Dendritic cell treated with granulocyte-macrophage colony-stimulating factor and Interleukin-4, amounts not matched to agents 40 ng/mL and 50 ng/mL, for 4 days (primary cell): ENCODE measurements at regions not wholly inside any gene's neighbourhood (a gene's known extent, or its start where the extent isn't known, plus 50 kb on each side); places are given as distances from the start of the nearest gene placed in this dataset.

Experiments
- H3K27ac Mint-ChIP-seq: one replicate; pipeline ENCODE4 v1.8.0; 2022; ENCODE audit warnings: mild to moderate bottlenecking, mixed read lengths
- H3K27me3 Mint-ChIP-seq: one replicate; pipeline ENCODE4 v1.8.0; 2022; ENCODE audit warnings: mild to moderate bottlenecking, mixed read lengths
- H3K36me3 Mint-ChIP-seq: one replicate; pipeline ENCODE4 v1.8.0; 2022; ENCODE audit warnings: low read depth, mixed read lengths
- H3K4me1 Mint-ChIP-seq: one replicate; pipeline ENCODE4 v1.8.0; 2022; ENCODE audit warnings: low read depth, mixed read lengths
- H3K4me3 Mint-ChIP-seq: one replicate; pipeline ENCODE4 v1.8.0; 2022; ENCODE audit warnings: mild to moderate bottlenecking, moderate library complexity, mixed read lengths
- H3K9me3 Mint-ChIP-seq: one replicate; pipeline ENCODE4 v1.8.0; 2022; ENCODE audit warnings: mixed read lengths
- intact Hi-C: fragments of 100-400 bp; cut with micrococcal nuclease; formaldehyde crosslinking; loops from one replicate; pipeline ENCODE4 v1.15.0; 2022

- H3K27ac Mint-ChIP-seq = no peak overlapping the region
- peaks cover 10% of the 10 kb centered on the region for H3K27me3 Mint-ChIP-seq
- no peaks in the 10 kb centered on the region for H3K9me3 Mint-ChIP-seq
- no peaks in the 10 kb centered on the region for H3K4me1 Mint-ChIP-seq
- no peak overlapping the region for H3K4me3 Mint-ChIP-seq
- no peaks in the 10 kb centered on the region for H3K36me3 Mint-ChIP-seq
- intact Hi-C loops = no loop called here
These were observed 97.5 kb upstream of the KCNJ6 start for GRCh38 chr21:38013741-38014140.

GRCh38 chr21:38014298-38014697 lies 98.0 kb upstream of the KCNJ6 start:
- H3K4me1 Mint-ChIP-seq = no peaks in the 10 kb centered on the region
- peaks cover 6% of the 10 kb centered on the region for H3K27me3 Mint-ChIP-seq
- intact Hi-C loops = no loop called here
- no peaks in the 10 kb centered on the region for H3K9me3 Mint-ChIP-seq
- no peak overlapping the region for H3K27ac Mint-ChIP-seq
- no peak overlapping the region for H3K4me3 Mint-ChIP-seq
- no peaks in the 10 kb centered on the region for H3K36me3 Mint-ChIP-seq

GRCh38 chr21:38027901-38028498 lies 111.7 kb upstream of the KCNJ6 start:
- intact Hi-C loops = no loop called here
- no peaks in the 10 kb centered on the region for H3K9me3 Mint-ChIP-seq
- peaks cover 6% of the 10 kb centered on the region for H3K4me1 Mint-ChIP-seq
- no peaks in the 10 kb centered on the region for H3K36me3 Mint-ChIP-seq
- peaks cover 5% of the 10 kb centered on the region for H3K27me3 Mint-ChIP-seq
- no peak overlapping the region for H3K27ac Mint-ChIP-seq
- H3K4me3 Mint-ChIP-seq = no peak overlapping the region

GRCh38 chr21:38032082-38032801 lies 116.0 kb upstream of the KCNJ6 start:
- H3K27ac Mint-ChIP-seq = no peak overlapping the region
- H3K9me3 Mint-ChIP-seq = no peaks in the 10 kb centered on the region
- H3K27me3 Mint-ChIP-seq = peaks cover 9% of the 10 kb centered on the region
- no peak overlapping the region for H3K4me3 Mint-ChIP-seq
- H3K36me3 Mint-ChIP-seq = no peaks in the 10 kb centered on the region
- H3K4me1 Mint-ChIP-seq = peaks cover 6% of the 10 kb centered on the region
- intact Hi-C loops = no loop called here

GRCh38 chr21:38036016-38036415 lies 119.8 kb upstream of the KCNJ6 start:
- Mint-ChIP-seq H3K27me3 (peaks cover 8% of the 10 kb centered on the region), H3K9me3 (no peaks in the 10 kb centered on the region), H3K4me1 (peaks cover 6% of the 10 kb centered on the region), H3K4me3 (no peak overlapping the region), H3K36me3 (no peaks in the 10 kb centered on the region), H3K27ac (no peak overlapping the region)
- intact Hi-C loops = no loop called here

GRCh38 chr21:38037416-38037815 lies 121.2 kb upstream of the KCNJ6 start:
- intact Hi-C loops = no loop called here
- Mint-ChIP-seq H3K27ac (no peak overlapping the region), H3K36me3 (no peaks in the 10 kb centered on the region), H3K4me3 (no peak overlapping the region), H3K4me1 (peaks cover 2% of the 10 kb centered on the region), H3K9me3 (no peaks in the 10 kb centered on the region), H3K27me3 (peaks cover 8% of the 10 kb centered on the region)

- H3K27ac Mint-ChIP-seq = no peak overlapping the region
- no peaks in the 10 kb centered on the region for H3K9me3 Mint-ChIP-seq
- intact Hi-C loops = no loop called here
- H3K4me1 Mint-ChIP-seq = no peaks in the 10 kb centered on the region
- no peak overlapping the region for H3K4me3 Mint-ChIP-seq
- H3K27me3 Mint-ChIP-seq = peaks cover 6% of the 10 kb centered on the region
- H3K36me3 Mint-ChIP-seq = no peaks in the 10 kb centered on the region
These were observed 123.1 kb upstream of the KCNJ6 start for GRCh38 chr21:38039369-38039768.

- Mint-ChIP-seq H3K4me3 (no peak overlapping the region), H3K27ac (no peak overlapping the region), H3K4me1 (no peaks in the 10 kb centered on the region), H3K36me3 (no peaks in the 10 kb centered on the region), H3K9me3 (no peaks in the 10 kb centered on the region), H3K27me3 (peaks cover 6% of the 10 kb centered on the region)
- intact Hi-C loops = no loop called here
These were observed 123.6 kb upstream of the KCNJ6 start for GRCh38 chr21:38039841-38040240.

- H3K27me3 Mint-ChIP-seq = peaks cover 3% of the 10 kb centered on the region
- intact Hi-C loops = no loop called here
- no peaks in the 10 kb centered on the region for H3K36me3 Mint-ChIP-seq
- H3K9me3 Mint-ChIP-seq = no peaks in the 10 kb centered on the region
- H3K4me1 Mint-ChIP-seq = no peaks in the 10 kb centered on the region
- H3K4me3 Mint-ChIP-seq = no peak overlapping the region
- no peak overlapping the region for H3K27ac Mint-ChIP-seq
These were observed 125.2 kb upstream of the KCNJ6 start for GRCh38 chr21:38041493-38041892.

GRCh38 chr21:38042246-38042645 lies 126.0 kb upstream of the KCNJ6 start:
- Mint-ChIP-seq H3K4me1 (no peaks in the 10 kb centered on the region), H3K36me3 (no peaks in the 10 kb centered on the region), H3K9me3 (no peaks in the 10 kb centered on the region), H3K27ac (no peak overlapping the region), H3K4me3 (no peak overlapping the region), H3K27me3 (peaks cover 3% of the 10 kb centered on the region)
- intact Hi-C loops = no loop called here

- Mint-ChIP-seq H3K36me3 (no peaks in the 10 kb centered on the region), H3K27ac (no peak overlapping the region), H3K4me1 (no peaks in the 10 kb centered on the region), H3K27me3 (no peaks in the 10 kb centered on the region), H3K9me3 (no peaks in the 10 kb centered on the region), H3K4me3 (no peak overlapping the region)
- intact Hi-C loops = no loop called here
These were observed 131.9 kb upstream of the KCNJ6 start for GRCh38 chr21:38048167-38048566.

GRCh38 chr21:38054334-38054733 lies 138.1 kb upstream of the KCNJ6 start:
- Mint-ChIP-seq H3K36me3 (no peaks in the 10 kb centered on the region), H3K27ac (no peak overlapping the region), H3K9me3 (no peaks in the 10 kb centered on the region), H3K27me3 (peaks cover 3% of the 10 kb centered on the region), H3K4me3 (no peak overlapping the region), H3K4me1 (no peaks in the 10 kb centered on the region)
- intact Hi-C loops = no loop called here

- Mint-ChIP-seq H3K27me3 (peaks cover 3% of the 10 kb centered on the region), H3K36me3 (no peaks in the 10 kb centered on the region), H3K27ac (no peak overlapping the region), H3K4me1 (no peaks in the 10 kb centered on the region), H3K9me3 (no peaks in the 10 kb centered on the region), H3K4me3 (no peak overlapping the region)
- intact Hi-C loops = no loop called here
These were observed 140.2 kb upstream of the KCNJ6 start for GRCh38 chr21:38056481-38056880.

GRCh38 chr21:38057626-38058025 lies 141.4 kb upstream of the KCNJ6 start:
- Mint-ChIP-seq H3K9me3 (no peaks in the 10 kb centered on the region), H3K36me3 (no peaks in the 10 kb centered on the region), H3K4me3 (no peak overlapping the region), H3K27me3 (peaks cover 3% of the 10 kb centered on the region), H3K4me1 (no peaks in the 10 kb centered on the region), H3K27ac (no peak overlapping the region)
- intact Hi-C loops = no loop called here

- intact Hi-C loops = no loop called here
- Mint-ChIP-seq H3K4me3 (no peak overlapping the region), H3K36me3 (no peaks in the 10 kb centered on the region), H3K4me1 (no peaks in the 10 kb centered on the region), H3K9me3 (no peaks in the 10 kb centered on the region), H3K27me3 (peaks cover 3% of the 10 kb centered on the region), H3K27ac (no peak overlapping the region)
These were observed 144.3 kb upstream of the KCNJ6 start for GRCh38 chr21:38060533-38060932.
